Smooth muscle cell (in vitro differentiated cells): ENCODE measurements at regions not wholly inside any gene's neighbourhood (a gene's known extent, or its start where the extent isn't known, plus 50 kb on each side); places are given as distances from the start of the nearest gene placed in this dataset.

ENCODE experiments used
- DNase-seq: peaks from one replicate; lab custom pipeline; 2025; ENCODE audit not compliant: unreplicated experiment; lab: John Stamatoyannopoulos, UW
- H2AFZ ChIP-seq: fragments of 200-600 bp; sonication (generic); 2 replicates; pipeline ENCODE4 v1.6.0; 2016; ENCODE audit warnings: antibody characterized with exemption, low read depth, mild to moderate bottlenecking
- H3F3A ChIP-seq: fragments of 200-600 bp; sonication (generic); 2 replicates; pipeline ENCODE4 v1.6.0; 2017; ENCODE audit warnings: antibody characterized with exemption, low read depth
- H3K27ac ChIP-seq: fragments of 200-600 bp; sonication (generic); 2 replicates; pipeline ENCODE4 v1.5.1; 2016; ENCODE audit warnings: low read depth, mild to moderate bottlenecking
- H3K27me3 ChIP-seq: fragments of 200-600 bp; sonication (generic); 2 replicates; pipeline ENCODE4 v1.6.1; 2016; ENCODE audit warnings: low read depth, mild to moderate bottlenecking
- H3K36me3 ChIP-seq: fragments of 200-600 bp; sonication (generic); 2 replicates; pipeline ENCODE4 v1.5.1; 2016; ENCODE audit warnings: low read depth
- H3K4me1 ChIP-seq: fragments of 200-600 bp; sonication (generic); 2 replicates; pipeline ENCODE4 v1.5.1; 2016; ENCODE audit warnings: low read depth
- H3K4me2 ChIP-seq: fragments of 200-600 bp; sonication (generic); 2 replicates; pipeline ENCODE4 v1.6.0; 2016; ENCODE audit warnings: mild to moderate bottlenecking
- H3K4me3 ChIP-seq: fragments of 200-600 bp; sonication (generic); 2 replicates; pipeline ENCODE4 v1.5.1; 2016; ENCODE audit warnings: mild to moderate bottlenecking
- H3K79me2 ChIP-seq: fragments of 200-600 bp; sonication (generic); 2 replicates; pipeline ENCODE4 v1.6.0; 2016; ENCODE audit warnings: low read depth, mild to moderate bottlenecking
- H3K9ac ChIP-seq: fragments of 200-600 bp; sonication (generic); 2 replicates; pipeline ENCODE4 v1.6.0; 2016; ENCODE audit warnings: low read depth
- H3K9me3 ChIP-seq: fragments of 200-600 bp; sonication (generic); replicated peaks from 2 replicates; pipeline ENCODE4 v1.5.1; 2016; ENCODE audit warnings: low read depth
- H4K20me1 ChIP-seq: fragments of 200-600 bp; sonication (generic); 2 replicates; pipeline ENCODE4 v1.6.0; 2016; ENCODE audit warnings: low read depth
- WGBS: methylation state at CpG from one replicate; pipeline ENCODE4 v1.1.7; 2016; ENCODE audit warnings: low lambda C conversion rate; 5-methylcytosine and 5-hydroxymethylcytosine counted together
- TF ChIP-seq, protein P1 (sequence below): fragments of 200-600 bp; sonication (generic); IDR thresholded peaks from 2 replicates; pipeline ENCODE4 v1.5.1; 2017; ENCODE audit warnings: borderline replicate concordance, mild to moderate bottlenecking, antibody characterized with exemption; ENCODE audit not compliant: insufficient read depth, poor library complexity, severe bottlenecking

- Histone ChIP-seq H3F3A (no peaks in the 10 kb centered on the region), H3K27ac (peak overlapping the region; percentile 16), H2AFZ (no peak overlapping the region), H3K9ac (no peak overlapping the region), H3K9me3 (no peaks in the 10 kb centered on the region), H3K4me3 (no peak overlapping the region), H3K4me1 (peaks cover 8% of the 10 kb centered on the region), H3K36me3 (no peaks in the 10 kb centered on the region), H3K27me3 (no peaks in the 10 kb centered on the region), H3K79me2 (no peaks in the 10 kb centered on the region), H4K20me1 (no peaks in the 10 kb centered on the region), H3K4me2 (no peak overlapping the region)
- no peak for DNase-seq
- 63% methylated on average over 6 of the region's 6 CpGs for WGBS
- TF ChIP-seq, protein P1, sequence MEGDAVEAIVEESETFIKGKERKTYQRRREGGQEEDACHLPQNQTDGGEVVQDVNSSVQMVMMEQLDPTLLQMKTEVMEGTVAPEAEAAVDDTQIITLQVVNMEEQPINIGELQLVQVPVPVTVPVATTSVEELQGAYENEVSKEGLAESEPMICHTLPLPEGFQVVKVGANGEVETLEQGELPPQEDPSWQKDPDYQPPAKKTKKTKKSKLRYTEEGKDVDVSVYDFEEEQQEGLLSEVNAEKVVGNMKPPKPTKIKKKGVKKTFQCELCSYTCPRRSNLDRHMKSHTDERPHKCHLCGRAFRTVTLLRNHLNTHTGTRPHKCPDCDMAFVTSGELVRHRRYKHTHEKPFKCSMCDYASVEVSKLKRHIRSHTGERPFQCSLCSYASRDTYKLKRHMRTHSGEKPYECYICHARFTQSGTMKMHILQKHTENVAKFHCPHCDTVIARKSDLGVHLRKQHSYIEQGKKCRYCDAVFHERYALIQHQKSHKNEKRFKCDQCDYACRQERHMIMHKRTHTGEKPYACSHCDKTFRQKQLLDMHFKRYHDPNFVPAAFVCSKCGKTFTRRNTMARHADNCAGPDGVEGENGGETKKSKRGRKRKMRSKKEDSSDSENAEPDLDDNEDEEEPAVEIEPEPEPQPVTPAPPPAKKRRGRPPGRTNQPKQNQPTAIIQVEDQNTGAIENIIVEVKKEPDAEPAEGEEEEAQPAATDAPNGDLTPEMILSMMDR = no peak
Observed at GRCh38 chr1:209455661-209456358, 127.7 kb upstream of the CAMK1G start.

DNA sequence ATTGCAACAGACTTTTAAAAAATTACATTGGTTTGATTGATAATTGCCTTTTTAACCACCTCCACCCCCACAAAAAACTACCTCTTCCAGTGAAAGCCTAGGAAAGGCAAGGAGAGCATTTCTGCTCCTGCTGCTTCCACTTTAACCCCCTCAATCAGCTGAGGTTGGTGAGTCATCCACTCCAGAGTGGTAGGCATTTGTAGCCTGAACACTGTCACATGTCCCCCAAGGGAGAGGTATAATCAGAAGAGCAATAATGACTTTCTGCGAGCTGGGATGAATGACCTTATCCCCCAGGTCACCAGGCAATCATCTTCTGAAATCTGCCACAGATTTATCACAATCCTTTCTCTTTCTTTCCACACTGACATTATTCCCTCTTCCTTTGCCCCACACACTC is 126.6 kb upstream of the CAMK1G start:
- no peak overlapping the region for H3K9ac ChIP-seq
- H3K4me3 ChIP-seq = no peak overlapping the region
- H3K36me3 ChIP-seq = no peaks in the 10 kb centered on the region
- no peak overlapping the region for H3K4me2 ChIP-seq
- peaks cover 8% of the 10 kb centered on the region for H3K4me1 ChIP-seq
- TF ChIP-seq, protein P1 = no peak
- H3K79me2 ChIP-seq = no peaks in the 10 kb centered on the region
- no peak overlapping the region for H3K27ac ChIP-seq
- no peaks in the 10 kb centered on the region for H3K27me3 ChIP-seq
- no peak overlapping the region for H2AFZ ChIP-seq
- 15% methylated on average over 1 of the region's 1 CpG for WGBS
- H3K9me3 ChIP-seq = peaks cover 5% of the 10 kb centered on the region
- H3F3A ChIP-seq = no peaks in the 10 kb centered on the region
- no peaks in the 10 kb centered on the region for H4K20me1 ChIP-seq
- no peak for DNase-seq

DNA sequence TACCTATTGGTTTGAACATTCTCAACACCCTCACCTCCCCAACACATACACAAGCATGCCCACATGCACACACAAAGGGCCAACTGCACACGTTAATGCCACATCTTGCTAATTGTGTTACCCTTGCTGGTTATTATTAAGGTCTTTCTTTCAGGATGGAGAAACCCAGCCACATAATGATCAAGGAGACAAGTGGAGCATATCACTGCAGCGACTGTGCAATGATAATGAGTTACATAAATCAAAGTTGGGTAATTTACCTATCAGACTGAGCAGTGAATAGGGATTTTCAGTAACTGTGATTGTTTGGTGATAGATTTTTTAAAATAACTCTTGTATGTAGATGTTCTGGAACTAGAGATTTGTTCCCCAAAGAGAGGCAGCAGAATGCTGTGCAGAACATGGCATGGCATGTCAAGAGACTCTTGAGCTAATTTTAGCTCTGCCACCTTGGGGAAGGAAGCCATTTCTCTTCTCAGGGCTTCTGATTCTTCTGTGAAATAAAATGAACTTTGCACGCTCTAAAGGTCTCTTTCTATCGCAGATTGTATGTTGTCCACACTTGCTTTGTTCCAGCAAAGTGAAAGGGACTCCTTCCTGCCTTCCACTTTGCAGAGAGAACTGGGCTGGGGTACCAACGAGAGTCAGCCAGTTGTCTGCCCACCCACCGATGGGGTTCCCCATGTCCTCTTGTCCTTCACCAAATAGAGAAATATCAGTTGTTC is 126.0 kb upstream of the CAMK1G start:
- no peaks in the 10 kb centered on the region for H3K27me3 ChIP-seq
- peaks cover 12% of the 10 kb centered on the region for H3K9me3 ChIP-seq
- H3K4me1 ChIP-seq = peaks cover 8% of the 10 kb centered on the region
- H3K79me2 ChIP-seq = no peaks in the 10 kb centered on the region
- H3K9ac ChIP-seq = no peak overlapping the region
- no peak overlapping the region for H3K4me3 ChIP-seq
- H4K20me1 ChIP-seq = no peaks in the 10 kb centered on the region
- 90% methylated on average over 6 of the region's 6 CpGs for WGBS
- TF ChIP-seq, protein P1 = no peak
- no peak overlapping the region for H3K4me2 ChIP-seq
- H3K27ac ChIP-seq = no peak overlapping the region
- no peak overlapping the region for H2AFZ ChIP-seq
- no peak for DNase-seq
- H3K36me3 ChIP-seq = no peaks in the 10 kb centered on the region
- H3F3A ChIP-seq = no peaks in the 10 kb centered on the region
